ENCODE measurements at regions not wholly inside any gene's neighbourhood (a gene's known extent, or its start where the extent isn't known, plus 50 kb on each side); places are given as distances from the start of the nearest gene placed in this dataset.

DNA sequence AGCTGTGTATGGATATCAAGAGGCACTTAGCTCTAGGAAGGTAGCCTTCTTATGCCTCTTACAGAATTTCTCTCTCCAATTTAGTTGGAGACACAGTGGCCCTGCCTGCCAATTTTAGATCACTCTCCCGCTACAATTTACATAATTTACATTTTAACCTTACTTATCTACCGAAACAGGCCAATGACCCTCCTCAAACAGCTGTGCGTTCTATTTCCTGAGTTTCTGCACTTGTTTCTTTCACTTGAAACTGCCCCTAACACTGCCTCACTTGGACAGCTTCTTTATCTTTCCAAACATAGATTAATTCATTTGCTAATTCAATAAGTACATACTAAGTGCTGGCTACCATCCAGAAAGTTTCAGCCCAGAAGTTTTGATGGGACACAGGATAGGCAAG, 52.9 kb upstream of the HDDC2 start:
- DNase-seq = no peak
- POLR2A ChIA-PET = no interaction called here
- peaks cover 3 to 15% (median 8%) of the 10 kb centered on the region in 5 donors for H3K27me3 Mint-ChIP-seq
- H3K4me1 Mint-ChIP-seq = peaks cover 0 to 12% (median 2%) of the 10 kb centered on the region in 4 donors
- H3K27ac Mint-ChIP-seq = no peak overlapping the region
- no peak overlapping the region for H3K4me3 Mint-ChIP-seq
- no peaks in the 10 kb centered on the region for H3K36me3 Mint-ChIP-seq
- no peak for ATAC-seq
- H3K9me3 Mint-ChIP-seq = no peaks in the 10 kb centered on the region

DNA sequence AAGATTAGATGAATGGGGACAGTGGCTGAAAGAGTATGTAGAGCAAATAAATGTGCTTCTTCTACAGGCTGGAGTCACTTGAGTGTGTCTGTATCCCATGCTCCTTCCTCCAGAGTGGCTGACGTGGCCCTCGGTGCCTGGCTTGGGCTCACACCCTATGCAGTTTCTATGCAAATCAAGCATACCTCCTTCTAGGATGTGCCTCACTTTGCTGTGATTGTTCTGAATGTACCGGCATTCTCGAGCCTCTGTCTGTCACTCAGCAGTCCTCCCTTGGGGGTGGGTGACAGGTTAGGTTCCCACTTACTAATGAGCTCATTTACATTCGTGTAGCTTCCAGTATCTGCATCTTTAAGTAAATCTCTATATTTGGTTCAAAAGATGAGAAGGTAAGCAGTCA, 55.1 kb upstream of the HDDC2 start:
- H3K36me3 Mint-ChIP-seq = no peaks in the 10 kb centered on the region
- ATAC-seq = no peak
- H3K4me3 Mint-ChIP-seq = no peak overlapping the region

GRCh38 chr6:125357515-125358256, 55.9 kb upstream of the HDDC2 start:
- Mint-ChIP-seq H3K36me3 (no peaks in the 10 kb centered on the region), H3K9me3 (no peaks in the 10 kb centered on the region), H3K4me3 (no peak overlapping the region), H3K4me1 (peaks cover 3 to 14% (median 5%) of the 10 kb centered on the region in 4 donors), H3K27ac (no peak overlapping the region), H3K27me3 (peaks cover 15 to 33% (median 22%) of the 10 kb centered on the region in 5 donors)
- DNase-seq = peak in 3 of 10 donors; percentile 1 to 26 (median 7)
- POLR2A ChIA-PET = no interaction called here
- peak in 1 of 2 donors; percentile 76 for ATAC-seq

More for the DNA sequence above, 55.1 kb upstream of the HDDC2 start:
- POLR2A ChIA-PET = no interaction called here
- Mint-ChIP-seq H3K27ac (no peak overlapping the region), H3K9me3 (no peaks in the 10 kb centered on the region), H3K27me3 (peaks cover 8 to 25% (median 15%) of the 10 kb centered on the region in 5 donors), H3K4me1 (peaks cover 0 to 12% (median 2%) of the 10 kb centered on the region in 4 donors)
- DNase-seq = no peak

DNA sequence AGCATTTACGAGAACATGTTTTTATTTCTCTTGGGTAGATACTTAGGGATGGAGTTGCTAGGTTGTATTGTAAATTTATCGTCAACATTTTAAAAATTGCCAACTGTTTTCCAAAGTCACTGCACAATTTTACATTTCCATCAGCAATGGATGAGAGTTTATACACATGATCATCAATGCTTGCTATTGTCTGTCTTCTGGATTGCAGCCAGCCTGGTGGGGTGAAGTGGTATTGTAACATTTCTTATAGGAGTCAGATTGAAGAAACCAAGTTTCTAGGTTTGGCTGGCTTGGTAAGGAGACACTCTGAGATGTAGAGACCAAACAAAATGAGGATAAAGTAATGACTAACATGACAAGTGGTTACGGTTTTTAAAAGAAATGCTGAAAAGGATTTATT, 57.1 kb upstream of the HDDC2 start:
- no peaks in the 10 kb centered on the region for H3K36me3 Mint-ChIP-seq
- peaks cover 23 to 38% (median 29%) of the 10 kb centered on the region in 5 donors for H3K27me3 Mint-ChIP-seq
- POLR2A ChIA-PET = no interaction called here
- H3K4me1 Mint-ChIP-seq = peaks cover 4 to 20% (median 10%) of the 10 kb centered on the region in 4 donors
- DNase-seq = no peak
- no peaks in the 10 kb centered on the region for H3K9me3 Mint-ChIP-seq
- no peak overlapping the region for H3K4me3 Mint-ChIP-seq
- no peak overlapping the region for H3K27ac Mint-ChIP-seq
- no peak for ATAC-seq

DNA sequence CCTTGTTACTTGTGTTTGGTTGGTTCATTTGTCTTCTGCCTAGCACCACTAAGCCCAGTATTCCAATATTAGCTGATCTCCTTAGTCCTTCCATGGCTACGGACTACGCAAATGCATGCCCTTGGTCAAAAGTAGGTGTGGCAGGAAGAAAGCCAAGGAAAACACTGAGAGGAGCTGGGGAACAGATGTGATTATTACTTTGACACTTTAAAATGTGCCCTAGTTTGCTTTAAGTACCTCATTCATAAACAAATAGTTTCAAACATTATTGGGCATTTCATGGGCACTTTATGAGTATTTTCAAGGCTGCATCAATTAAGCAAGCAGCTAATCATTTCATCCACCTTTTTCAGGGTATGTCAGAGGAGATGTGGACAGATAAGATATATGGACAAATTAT, 60.1 kb upstream of the HDDC2 start:
- ATAC-seq (no peak), DNase-seq (no peak)
- H3K27ac Mint-ChIP-seq = no peak overlapping the region

DNA sequence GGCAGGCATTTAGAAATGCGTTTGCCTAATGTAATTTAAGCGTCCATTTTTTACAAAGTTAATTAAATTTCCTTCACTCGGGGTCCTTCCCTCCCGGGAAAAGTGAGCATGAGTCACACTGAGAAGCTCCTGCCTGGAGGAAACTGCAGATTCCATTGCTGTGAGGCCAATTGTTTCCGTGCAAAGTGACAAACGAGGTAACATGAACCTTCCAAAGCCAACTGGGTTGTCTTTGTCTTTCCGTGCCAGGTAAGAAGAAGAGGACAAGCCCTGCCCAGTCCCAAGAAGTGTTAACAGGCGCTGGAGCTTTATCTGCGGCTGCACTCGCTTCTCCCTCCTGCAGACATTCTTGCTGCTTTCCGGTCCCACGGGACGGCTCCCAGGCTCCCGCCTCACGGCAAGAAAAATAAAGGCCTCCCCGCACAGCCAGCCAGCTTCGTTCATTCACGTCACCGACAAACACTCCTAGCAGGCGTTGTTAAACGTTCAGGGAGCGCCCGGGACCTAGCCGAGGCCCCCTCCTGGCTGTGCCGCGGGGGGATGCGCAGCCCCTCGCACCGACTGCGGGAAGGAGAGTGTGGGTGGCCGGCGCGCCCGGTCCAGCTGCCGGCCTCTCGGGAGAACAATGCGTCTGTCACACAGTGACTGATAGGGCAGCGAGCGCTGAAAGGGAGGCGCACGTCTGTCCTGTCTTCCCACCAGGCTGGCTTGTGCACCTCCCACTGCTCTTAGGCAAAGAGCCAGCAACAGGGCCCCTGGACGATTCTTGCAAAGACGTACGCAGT, 61.5 kb upstream of the HDDC2 start:
- peak in 1 of 2 donors; percentile 30 for ATAC-seq
- POLR2A ChIA-PET = no interaction called here
- Mint-ChIP-seq H3K4me3 (peak overlapping the region in 4 of 10 donors; percentile 11 to 44 (median 26)), H3K27me3 (peaks cover 38 to 74% (median 48%) of the 10 kb centered on the region in 5 donors), H3K27ac (no peak overlapping the region), H3K36me3 (no peaks in the 10 kb centered on the region), H3K4me1 (peaks cover 4 to 9% (median 8%) of the 10 kb centered on the region in 4 donors), H3K9me3 (no peaks in the 10 kb centered on the region)
- DNase-seq = no peak

More for the DNA sequence above, 60.1 kb upstream of the HDDC2 start:
- peaks cover 4 to 16% (median 10%) of the 10 kb centered on the region in 4 donors for H3K4me1 Mint-ChIP-seq
- no peak overlapping the region for H3K4me3 Mint-ChIP-seq
- no peaks in the 10 kb centered on the region for H3K9me3 Mint-ChIP-seq
- POLR2A ChIA-PET = no interaction called here
- no peaks in the 10 kb centered on the region for H3K36me3 Mint-ChIP-seq
- H3K27me3 Mint-ChIP-seq = peaks cover 39 to 65% (median 49%) of the 10 kb centered on the region in 5 donors

- peak overlapping the region in 3 of 10 donors; percentile 20 to 25 (median 21) for H3K4me3 Mint-ChIP-seq
- peaks cover 4 to 9% (median 8%) of the 10 kb centered on the region in 4 donors for H3K4me1 Mint-ChIP-seq
- H3K36me3 Mint-ChIP-seq = no peaks in the 10 kb centered on the region
- no peaks in the 10 kb centered on the region for H3K9me3 Mint-ChIP-seq
- no peak overlapping the region for H3K27ac Mint-ChIP-seq
- ATAC-seq (no peak), DNase-seq (no peak)
- peaks cover 37 to 74% (median 49%) of the 10 kb centered on the region in 5 donors for H3K27me3 Mint-ChIP-seq
- POLR2A ChIA-PET = no interaction called here
These were observed 62.0 kb upstream of the HDDC2 start for GRCh38 chr6:125363824-125364165.

GRCh38 chr6:125365230-125365629, 63.5 kb upstream of the HDDC2 start:
- Mint-ChIP-seq H3K9me3 (no peaks in the 10 kb centered on the region), H3K4me1 (peaks cover 4 to 9% (median 8%) of the 10 kb centered on the region in 4 donors), H3K27ac (peak overlapping the region in 1 of 10 donors; percentile 7), H3K36me3 (no peaks in the 10 kb centered on the region), H3K4me3 (no peak overlapping the region), H3K27me3 (peaks cover 35 to 76% (median 48%) of the 10 kb centered on the region in 5 donors)
- POLR2A ChIA-PET = no interaction called here
- ATAC-seq (no peak), DNase-seq (no peak)

DNA sequence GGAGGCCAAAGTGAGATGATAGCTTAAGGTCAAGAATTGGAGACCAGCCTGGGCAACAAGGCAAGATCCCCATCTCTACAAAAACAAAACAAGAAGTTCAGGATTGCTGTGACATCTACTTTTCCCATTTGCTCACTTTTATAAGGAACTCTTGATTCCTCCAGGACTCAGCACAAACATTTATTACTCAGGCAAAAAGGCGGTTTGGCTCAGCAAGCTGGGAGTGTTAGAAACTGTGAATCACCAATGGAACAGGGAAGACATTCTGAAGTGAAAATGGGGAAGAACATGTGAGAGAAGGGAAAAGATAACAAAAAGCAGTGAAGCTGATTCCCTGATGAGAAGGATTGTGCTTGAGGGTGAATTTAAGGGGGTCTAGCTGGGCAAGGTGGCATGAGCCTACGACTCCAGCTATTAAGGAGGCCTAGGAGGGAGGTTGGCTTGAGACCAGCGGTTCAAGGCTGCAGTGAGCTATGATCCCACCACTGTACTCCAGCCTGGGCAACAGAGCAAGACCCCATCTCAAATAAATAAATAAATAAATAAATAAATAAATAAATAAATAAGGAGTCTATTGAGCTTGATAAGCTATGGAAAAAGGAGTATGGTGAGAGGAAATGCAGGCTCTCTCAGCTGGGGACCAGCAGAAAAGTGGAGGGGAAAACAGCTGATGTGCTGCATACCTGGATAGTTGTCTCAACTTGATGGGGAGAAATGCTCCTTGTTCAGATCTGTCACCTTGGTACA, 65.4 kb upstream of the HDDC2 start:
- Mint-ChIP-seq H3K9me3 (no peaks in the 10 kb centered on the region), H3K36me3 (no peaks in the 10 kb centered on the region), H3K27ac (no peak overlapping the region), H3K4me1 (peaks cover 4 to 9% (median 8%) of the 10 kb centered on the region in 4 donors), H3K4me3 (no peak overlapping the region), H3K27me3 (peaks cover 27 to 62% (median 46%) of the 10 kb centered on the region in 5 donors)
- POLR2A ChIA-PET = no interaction called here
- DNase-seq (no peak), ATAC-seq (no peak)

DNA sequence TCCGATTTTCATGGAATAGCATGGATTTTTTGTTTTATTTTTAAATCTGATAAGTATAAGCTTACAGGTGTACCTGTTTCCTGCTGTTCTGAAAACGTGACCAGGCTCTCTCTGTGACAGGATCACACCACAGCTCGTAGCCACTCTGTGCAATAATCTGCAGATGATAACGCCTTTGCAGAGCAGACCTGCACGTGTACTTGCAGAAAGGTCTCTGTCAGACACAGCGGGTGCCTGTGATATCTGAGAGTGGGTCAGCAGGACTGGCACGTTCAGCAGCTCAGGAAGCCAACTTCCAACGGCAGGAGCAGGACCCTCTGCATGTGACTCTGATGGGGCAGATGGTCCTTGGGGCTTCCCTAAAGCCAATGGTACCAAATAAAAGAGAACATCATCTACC, 68.6 kb upstream of the HDDC2 start:
- POLR2A ChIA-PET = no interaction called here
- no peaks in the 10 kb centered on the region for H3K4me1 Mint-ChIP-seq
- DNase-seq (no peak), ATAC-seq (no peak)
- no peak overlapping the region for H3K4me3 Mint-ChIP-seq
- no peak overlapping the region for H3K27ac Mint-ChIP-seq
- peaks cover 17 to 50% (median 35%) of the 10 kb centered on the region in 5 donors for H3K27me3 Mint-ChIP-seq
- no peaks in the 10 kb centered on the region for H3K9me3 Mint-ChIP-seq
- H3K36me3 Mint-ChIP-seq = no peaks in the 10 kb centered on the region

- Mint-ChIP-seq H3K27ac (no peak overlapping the region), H3K36me3 (no peaks in the 10 kb centered on the region), H3K27me3 (peaks cover 17 to 34% (median 26%) of the 10 kb centered on the region in 5 donors), H3K9me3 (no peaks in the 10 kb centered on the region), H3K4me3 (no peak overlapping the region), H3K4me1 (no peaks in the 10 kb centered on the region)
- POLR2A ChIA-PET = no interaction called here
- ATAC-seq (no peak), DNase-seq (no peak)
These were observed 73.2 kb upstream of the HDDC2 start for GRCh38 chr6:125375013-125375412.

GRCh38 chr6:125375821-125376220, 74.1 kb upstream of the HDDC2 start:
- POLR2A ChIA-PET = no interaction called here
- no peaks in the 10 kb centered on the region for H3K36me3 Mint-ChIP-seq
- H3K9me3 Mint-ChIP-seq = no peaks in the 10 kb centered on the region
- peaks cover 20 to 34% (median 23%) of the 10 kb centered on the region in 5 donors for H3K27me3 Mint-ChIP-seq
- H3K4me1 Mint-ChIP-seq = no peaks in the 10 kb centered on the region
- DNase-seq (no peak), ATAC-seq (no peak)
- H3K4me3 Mint-ChIP-seq = no peak overlapping the region
- H3K27ac Mint-ChIP-seq = no peak overlapping the region

DNA sequence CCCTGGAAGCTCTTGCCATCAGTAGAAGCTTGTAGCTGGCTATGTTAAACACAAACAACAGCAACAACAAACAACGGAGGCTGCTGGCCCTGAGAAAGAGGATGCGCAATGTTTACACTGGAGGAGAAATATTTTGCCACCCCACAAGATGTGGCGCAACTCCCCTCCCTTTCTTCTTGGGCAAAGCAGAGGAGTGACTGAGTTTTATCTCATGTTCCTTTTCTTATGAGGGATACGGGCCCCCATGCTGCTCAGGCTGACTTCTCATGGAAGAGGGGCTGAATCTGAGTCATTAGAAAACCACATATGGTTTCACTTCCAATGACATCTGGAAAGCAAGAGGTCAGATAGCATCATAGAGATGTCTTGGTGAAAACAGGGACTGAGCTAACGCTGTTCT, 75.9 kb upstream of the HDDC2 start:
- no peak overlapping the region for H3K27ac Mint-ChIP-seq
- POLR2A ChIA-PET = no interaction called here
- H3K4me1 Mint-ChIP-seq = no peaks in the 10 kb centered on the region
- no peaks in the 10 kb centered on the region for H3K36me3 Mint-ChIP-seq
- peaks cover 20 to 46% (median 24%) of the 10 kb centered on the region in 5 donors for H3K27me3 Mint-ChIP-seq
- H3K4me3 Mint-ChIP-seq = no peak overlapping the region
- DNase-seq (no peak), ATAC-seq (no peak)
- no peaks in the 10 kb centered on the region for H3K9me3 Mint-ChIP-seq

All from naive thymus-derived CD8-positive, alpha-beta T cell (primary cell).